GM19463 (cell line): ENCODE measurements at regions not wholly inside any gene's neighbourhood (a gene's known extent, or its start where the extent isn't known, plus 50 kb on each side); places are given as distances from the start of the nearest gene placed in this dataset.

Experiments
- ATAC-seq: cut with Tn5 transposase; IDR thresholded peaks from one replicate; pipeline ENCODE4 v1.9.1; 2021; ENCODE audit warnings: mild to moderate bottlenecking, moderate library complexity; ENCODE audit not compliant: unreplicated experiment

DNA sequence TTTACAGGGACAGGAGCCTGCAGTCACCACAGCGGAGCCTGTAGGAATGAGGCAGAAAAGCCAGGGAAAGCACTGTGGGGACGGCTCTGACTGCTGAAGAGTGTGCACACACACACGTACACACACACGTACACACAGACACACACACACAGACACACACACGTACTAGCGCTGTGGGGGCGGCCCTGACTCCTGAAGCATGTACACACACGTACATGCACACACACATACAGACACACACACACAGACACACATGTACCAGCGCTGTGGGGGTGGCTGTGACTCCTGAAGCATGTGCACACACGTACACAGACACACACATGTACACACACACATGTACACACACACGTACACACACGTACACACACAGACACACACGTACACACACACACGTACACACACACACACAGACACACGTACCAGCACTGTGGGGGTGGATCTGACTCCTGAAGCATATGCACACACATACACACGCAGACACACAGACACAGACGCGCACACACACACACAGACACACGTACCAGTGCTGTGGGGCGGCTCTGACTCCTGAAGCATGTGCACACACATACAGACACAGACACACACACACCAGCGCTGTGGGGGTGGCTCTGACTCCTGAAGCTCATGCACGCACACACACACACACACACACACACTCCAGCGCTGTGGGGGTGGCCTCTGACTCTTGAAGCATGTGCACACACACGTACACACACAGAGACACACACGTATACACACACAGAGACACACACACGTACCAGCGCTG lies 127.3 kb downstream of the DLL1 start:
- ATAC-seq, result no peak

DNA sequence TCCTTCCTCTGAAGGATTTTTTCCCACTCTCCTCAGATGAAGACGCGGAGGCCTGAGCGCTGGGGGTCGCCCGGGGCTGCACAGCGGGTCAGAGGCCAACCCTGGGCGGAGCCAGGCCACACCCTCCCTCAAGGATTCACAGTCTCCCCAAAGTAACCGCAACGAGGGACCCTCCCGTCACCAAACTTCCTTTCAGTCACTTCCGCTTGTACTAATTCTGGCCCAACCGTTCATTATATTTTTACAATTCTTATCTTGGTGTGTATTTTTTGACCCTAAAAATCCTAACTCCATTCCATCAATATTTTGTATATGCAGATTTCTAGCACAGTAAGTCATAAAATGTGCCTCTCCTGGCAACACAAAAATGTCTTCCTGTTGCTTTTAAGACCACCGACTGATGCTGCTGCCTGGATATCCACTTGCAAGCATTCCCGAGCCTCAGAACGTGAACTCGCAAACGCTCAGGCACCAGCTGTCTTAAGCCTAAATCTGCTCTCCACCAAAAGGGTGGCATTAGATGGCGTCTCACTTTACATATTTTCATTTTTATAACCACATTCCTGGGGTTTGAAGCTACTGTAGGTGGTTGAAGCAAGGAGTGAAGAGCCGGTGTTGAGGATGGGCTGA lies 128.0 kb downstream of the DLL1 start:
- ATAC-seq, result no peak

DNA sequence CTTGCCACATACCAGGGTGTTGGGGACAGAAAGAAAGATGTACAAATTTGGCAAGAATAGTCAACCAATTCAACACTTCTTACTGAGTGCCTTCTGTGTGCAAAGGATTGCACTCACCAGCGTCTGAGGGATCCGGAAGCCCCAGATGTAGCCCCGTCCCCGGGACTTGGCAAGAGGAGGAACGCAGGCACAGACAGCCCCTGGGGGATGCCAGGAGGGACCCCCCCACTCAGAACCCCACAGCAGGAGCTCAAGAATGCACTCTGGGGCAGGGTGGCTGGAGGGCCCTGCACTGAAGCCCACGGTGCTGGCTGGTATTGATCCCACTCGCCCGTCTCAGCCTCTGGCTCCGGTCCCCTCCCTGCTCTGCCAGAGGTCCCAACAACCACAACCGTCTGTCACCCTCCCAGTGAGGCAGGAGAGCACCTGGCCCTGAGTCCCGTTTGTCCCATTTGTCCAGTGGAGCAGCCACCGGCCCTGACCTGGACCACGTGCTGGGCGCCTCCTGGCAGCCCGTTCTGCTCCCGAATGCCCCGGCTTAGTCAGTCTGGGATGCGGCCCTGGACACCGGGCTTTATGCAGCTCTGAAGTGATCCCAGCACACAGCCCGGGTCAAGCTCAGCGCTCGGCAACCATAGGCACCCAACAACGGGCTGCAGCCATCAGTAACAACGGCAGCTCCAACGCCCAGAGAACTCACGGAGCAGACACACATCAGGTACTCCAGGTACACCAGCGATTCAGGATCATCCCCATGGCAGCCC lies 128.7 kb downstream of the DLL1 start:
- ATAC-seq, result no peak

DNA sequence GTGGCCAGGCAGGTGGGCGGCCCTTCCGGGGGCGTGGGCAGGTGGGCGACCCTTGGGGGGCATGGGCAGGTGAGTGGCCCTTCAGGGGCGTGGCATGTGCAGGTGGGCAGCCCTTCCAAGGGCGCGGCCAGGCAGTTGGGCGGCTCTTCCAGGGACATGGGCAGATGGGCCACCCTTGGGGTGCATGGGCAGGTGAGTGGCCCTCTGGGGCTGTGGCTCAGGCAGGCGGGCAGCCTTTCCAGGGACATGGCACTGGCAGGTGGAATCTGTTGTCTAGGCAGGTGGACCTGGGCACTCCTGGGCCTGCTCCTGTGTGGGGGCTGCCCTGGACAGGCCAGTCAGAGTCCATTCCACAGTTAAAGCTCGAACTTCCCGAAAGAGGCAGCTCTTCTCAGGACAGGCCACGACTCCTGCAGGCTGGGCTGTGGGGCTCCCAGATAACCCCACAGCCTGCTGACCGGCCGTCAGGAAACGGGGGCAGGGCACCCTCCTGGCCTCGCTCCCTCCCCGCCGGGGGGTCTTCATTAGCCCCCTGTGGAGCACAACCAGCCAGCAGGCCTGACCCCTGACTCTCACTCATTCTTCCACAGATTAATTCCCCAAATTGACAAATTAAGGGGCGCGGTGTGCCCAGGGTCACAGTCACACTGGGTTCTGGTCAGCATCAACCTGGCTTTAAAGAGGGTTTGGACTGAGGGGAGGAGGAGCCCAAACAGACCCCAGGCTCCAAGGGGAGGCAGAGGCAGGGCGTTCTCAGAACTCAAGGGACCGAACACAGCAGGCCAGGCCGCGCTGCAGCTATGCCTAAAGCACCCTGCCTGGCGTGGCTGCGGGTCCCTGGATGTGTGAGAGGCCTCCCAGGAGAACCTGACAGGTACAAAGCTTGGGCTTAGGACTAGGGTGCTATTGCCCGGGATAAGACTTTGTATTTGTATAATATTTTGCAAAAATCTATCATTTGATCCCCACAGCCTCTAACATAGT lies 130.0 kb downstream of the DLL1 start:
- ATAC-seq, result no peak

DNA sequence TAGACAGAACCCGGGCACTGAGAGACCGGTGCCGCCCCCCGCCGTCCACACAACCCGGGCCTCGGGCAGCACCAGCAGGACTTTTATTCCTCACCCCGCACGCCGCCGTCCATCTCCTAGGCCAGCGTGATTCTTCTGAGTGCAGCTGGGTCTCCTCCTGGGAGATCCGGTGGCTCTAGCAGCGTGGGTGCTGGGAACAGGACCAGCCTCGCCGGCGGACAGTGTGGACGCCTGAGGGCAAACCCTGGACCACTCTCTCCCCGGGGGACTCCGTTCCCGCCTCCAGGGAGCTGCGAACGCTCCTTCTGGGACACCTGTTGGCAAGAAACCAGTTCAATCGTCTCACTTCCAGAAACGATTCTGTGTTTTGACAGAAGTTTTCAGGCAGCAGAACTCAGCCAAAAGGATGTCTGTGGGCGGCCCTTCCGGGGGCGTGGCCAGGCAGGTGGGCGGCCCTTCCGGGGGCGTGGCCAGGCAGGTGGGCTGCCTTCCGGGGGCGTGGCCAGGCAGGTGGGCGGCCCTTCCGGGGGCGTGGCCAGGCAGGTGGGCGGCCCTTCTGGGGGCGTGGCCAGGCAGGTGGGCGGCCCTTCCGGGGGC lies 130.7 kb downstream of the DLL1 start:
- no peak for ATAC-seq

DNA sequence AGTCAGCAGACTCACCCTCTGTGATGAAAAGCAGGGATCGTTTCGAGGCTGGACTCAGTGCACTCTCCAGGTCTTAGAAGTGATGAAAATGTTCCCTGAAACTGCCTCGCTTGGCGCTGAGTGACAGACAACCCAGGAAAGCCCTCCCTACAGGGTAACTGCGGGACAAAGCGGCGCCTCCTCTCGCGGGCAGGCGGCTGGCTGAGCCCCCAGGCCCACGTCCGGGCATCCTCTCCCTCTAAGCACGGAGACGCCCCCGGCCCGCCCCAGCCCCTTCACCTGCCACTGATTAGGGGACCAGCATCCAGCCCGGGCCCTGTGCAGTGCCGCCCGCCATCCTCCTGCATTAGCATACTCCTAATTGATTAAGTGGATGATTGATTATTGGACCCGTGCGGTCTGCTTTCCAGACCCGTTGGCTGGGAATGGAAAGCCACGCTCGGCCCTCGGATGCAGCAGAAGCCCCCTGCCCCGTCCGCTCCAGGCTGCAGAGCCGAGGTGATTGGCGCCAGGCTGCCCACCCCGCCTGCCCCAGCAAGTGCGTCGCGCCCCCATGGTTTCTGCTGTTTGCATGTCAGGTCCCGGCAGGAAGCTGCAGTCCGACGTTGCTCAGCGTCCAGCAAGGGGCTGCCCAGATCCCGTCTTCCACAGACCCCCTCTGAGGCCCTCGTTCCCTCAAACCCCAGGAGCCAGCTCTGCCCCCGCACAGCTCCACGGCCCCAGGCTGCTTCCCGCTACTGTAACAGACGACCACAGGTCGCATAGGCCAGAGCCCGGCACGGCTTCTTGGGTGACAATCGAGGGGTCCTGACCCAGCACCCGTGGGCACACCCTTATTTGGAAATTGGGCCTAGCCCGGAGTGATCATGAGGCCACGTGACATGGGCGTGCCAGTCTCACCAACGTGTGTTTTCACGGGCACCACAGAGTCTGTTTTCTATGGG lies 131.6 kb downstream of the DLL1 start:
- no peak for ATAC-seq

DNA sequence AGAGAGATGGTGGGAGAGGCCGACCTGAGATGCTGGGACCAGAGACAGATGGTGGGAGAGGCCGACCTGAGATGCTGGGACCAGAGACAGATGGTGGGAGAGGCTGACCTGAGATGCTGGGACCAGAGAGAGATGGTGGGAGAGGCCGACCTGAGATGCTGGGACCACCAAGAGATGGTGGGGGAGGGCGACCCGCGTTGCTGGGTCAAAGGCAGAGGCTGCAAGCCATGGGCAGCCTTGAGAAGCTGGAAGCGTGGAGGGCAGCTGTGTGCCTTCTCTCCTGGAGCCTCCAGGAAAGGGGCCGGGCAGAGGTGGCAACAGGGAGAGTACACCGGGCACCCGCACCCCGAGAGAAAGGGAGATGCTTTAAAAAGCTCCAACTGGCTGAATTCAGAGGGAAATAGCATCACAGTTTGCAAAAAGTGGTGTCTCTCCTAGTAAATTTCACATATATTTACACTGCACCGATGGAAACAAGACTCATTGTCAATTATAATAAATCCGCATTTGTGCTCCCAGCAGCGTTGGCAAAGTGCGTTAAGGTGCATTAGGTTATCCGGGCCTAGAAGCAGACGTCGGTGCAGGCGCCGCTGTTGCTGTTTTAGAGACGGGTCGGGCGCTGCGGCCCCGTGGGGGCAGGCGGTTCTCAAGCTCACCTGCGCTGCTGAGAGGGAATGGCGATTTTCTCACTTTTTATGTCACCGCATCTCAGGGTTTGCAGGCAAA lies 132.4 kb downstream of the DLL1 start:
- no peak for ATAC-seq

DNA sequence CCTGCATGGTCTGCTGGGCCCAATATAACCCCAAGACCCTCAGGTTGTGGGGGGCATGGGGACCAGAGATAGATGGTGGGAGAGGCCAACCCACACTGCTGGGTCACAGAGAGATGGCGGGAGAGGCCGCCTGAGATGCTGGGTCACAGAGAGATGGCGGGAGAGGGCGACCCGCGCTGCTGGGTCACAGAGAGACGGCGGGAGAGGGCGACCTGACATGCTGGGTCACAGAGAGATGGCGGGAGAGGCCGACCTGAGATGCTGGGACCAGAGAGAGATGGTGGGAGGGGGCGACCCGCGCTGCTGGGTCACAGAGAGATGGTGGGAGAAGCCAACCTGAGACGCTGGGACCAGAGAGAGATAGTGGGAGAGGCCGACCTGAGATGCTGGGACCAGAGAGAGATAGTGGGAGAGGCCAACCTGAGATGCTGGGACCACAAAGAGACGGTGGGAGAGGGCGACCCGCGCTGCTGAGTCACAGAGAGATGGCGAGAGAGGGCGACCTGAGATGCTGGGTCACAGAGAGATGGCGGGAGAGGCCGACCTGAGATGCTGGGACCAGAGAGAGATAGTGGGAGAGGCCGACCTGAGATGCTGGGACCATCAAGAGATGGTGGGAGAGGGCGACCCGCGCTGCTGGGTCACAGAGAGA lies 133.2 kb downstream of the DLL1 start:
- no peak for ATAC-seq

DNA sequence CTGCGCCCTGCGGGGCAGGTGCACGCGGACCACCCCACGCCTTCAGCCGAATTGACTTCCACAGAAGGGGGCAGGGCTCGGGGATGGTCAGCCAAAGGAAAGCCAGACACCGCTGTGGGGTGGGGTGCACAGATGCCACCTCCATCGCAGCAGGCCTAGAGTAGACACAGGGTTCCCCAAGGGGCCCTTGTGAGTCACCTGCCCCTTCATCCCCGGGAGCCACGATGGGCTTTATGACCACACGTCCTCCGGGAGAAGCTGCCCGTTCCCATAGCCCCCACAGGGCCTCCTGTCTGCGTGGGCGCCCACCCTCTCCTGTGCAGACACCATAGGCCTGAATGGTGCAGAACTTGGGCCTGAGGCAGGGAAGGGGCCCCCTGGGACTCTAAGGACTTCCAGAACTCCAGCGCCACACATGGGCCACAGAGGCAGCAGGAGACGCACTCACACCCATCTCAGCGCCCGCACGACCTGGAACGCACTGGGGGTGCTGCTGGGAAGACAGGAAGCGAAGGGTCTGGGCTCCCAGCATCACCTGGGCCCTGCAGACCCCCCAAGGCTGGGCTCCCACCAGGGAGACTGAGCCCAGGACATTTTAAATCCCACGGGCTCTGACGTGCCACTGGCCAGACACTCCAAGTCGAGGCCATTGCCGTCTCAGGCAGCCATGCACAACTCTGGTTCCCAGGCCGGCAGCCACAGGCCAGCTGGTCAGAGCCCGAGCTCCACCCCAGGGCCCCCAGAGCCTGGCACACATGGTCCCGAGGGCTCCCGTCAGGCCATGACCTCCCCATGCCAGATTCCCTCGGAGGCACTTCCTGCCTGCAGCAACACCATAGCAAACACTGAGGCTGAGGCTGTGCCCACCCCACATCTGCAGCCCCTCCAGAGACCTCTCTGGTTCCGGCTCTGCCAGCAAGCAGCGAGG lies 134.2 kb downstream of the DLL1 start:
- ATAC-seq, result no peak

DNA sequence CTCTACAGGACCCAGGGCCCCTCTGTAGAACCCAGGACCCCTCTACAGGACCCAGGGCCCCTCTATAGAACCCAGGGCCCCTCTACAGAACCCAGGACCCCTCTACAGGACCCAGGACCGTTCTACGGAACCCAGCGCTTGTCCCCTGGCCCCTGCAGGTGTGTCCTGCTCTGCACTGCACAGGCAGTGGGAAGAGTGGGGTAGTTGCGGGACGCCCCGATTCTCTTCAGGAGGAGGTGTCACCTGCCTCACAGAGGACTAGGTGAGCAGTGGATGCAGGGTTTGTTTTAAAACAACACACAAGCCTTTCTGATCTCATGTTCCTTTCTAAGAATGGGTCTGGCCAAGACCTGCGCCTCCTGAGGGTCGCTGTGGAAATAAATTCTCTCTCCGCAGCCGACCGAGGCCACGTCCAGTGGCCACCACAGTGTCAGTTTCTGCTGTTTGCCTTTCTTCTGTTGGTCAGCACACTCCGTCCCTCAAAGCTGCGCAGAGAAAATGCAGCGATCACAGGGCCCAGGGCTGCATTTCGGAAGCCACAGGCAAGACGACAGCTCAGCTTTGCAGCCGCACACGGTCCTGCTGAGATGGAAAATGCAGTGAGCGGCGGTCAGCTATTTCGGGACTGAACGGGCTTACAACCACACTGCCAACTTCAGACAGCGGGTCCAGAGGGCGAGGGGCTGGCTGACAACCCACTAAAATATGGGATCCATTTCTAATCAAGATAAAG lies 135.2 kb downstream of the DLL1 start:
- ATAC-seq, result no peak

DNA sequence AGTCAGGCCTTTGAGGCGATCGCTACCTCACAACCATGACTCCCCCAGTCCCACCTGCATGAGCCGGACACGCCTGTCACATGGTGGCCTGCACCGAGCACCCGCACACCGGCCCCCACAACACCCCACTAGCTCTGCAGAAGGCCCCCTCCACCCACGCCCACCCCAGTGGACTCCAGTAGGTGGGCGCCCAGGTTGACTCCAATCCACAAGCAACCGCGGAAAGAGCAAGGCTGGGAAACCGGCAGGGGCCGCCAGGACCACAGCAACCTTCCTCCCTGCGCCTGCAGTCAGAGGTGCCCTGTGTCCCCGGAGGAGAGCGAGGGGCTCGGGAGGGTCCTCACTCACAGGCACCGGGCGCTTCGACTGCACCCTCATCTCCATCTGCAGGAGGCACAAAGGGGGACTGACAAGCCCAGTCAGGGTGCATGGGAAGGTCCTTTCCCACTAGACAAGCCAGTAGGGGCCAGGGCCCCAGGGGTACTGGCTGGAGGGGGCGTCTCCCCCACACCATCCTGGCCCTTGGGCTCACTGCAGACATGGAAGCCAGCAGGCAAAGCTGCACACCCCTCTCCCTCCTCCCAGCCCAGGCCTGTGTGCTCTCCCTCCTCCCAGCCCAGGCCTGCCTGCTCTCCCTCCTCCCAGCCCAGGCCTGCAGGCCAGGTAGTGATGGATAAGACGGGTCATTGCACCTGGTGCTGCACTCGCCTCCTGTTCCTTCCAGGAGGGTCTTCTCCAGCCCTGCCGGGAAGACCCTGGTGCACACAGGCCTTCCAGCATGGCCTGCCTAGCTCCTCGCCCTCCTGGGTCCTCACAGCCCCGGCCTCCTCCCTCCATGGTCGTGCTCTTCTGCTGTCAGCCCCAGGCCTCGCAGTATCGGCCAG lies 137.2 kb downstream of the DLL1 start:
- no peak for ATAC-seq

DNA sequence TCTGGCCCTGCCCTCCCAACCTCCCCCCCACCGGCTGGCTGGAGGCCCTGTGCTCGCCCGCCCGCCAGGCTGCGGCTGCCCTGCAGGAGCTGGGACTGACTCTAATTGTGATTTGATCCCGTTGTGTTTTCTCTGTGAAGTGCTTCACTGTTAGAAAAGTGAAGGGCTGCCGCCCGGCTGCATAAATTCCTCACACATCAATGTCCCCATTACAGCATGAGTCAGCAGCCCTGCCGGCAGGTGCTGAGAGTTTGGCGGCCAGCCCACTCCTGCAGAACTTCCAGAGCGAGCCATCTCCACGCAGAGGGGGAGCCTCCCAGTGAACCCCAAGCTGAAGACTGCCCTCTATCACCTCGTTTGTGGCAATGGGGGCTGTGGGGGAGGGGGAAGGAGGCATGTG lies 137.9 kb downstream of the DLL1 start:
- ATAC-seq, result no peak

DNA sequence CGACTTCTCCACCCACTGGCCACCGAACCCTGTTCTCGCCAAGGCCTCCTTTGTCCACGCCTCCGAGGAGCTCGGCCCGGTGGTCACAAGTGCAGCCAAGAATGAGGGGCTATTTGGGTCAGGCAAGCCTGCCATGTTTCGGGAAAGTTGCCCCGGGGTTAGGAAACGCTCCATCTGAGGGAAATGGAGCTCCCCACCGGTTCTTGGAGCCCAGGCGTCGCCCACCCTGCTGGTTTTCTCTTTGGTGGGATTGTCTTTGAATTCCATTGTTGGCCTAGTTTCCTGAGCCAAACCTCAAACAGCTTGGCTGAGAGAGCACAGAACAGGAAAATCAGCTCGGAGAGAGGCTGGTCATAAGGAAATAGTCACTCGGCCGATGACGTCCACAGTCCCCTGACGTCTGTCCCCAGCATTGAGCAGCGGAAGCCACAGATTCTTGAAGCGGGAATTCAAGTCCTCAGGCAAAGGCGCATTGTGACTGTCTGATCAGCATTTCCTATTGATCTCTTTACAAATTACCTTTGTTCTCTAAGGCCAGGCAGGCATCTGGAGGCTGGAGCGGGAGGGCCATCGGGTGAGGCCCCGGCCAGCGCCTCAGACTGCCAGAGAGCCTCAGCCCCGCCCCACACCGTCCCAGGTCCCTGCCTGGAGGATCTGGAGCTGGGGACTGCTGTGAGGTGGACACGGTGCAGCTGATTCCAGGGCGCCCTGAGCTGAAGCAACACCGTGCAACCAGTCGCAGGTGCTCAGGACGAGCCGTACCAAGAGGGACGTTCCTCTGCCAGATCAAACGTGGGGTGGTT lies 138.6 kb downstream of the DLL1 start:
- no peak for ATAC-seq

DNA sequence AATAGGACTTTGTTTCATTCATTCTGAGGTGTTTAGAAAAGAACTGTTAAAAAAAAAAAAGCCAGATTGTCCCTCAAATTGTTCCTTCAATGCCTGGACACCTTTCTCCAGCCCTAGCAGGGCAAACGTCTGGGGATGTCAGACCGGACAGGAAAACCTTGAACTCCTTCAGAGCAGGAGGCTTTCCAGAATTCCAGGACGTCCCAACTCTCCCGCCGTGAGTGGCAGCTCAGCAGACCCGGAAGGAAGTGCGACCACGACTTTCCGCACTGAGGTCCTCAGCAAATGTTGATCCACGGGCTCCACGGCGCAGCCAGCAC lies 139.1 kb downstream of the DLL1 start:
- no peak for ATAC-seq

DNA sequence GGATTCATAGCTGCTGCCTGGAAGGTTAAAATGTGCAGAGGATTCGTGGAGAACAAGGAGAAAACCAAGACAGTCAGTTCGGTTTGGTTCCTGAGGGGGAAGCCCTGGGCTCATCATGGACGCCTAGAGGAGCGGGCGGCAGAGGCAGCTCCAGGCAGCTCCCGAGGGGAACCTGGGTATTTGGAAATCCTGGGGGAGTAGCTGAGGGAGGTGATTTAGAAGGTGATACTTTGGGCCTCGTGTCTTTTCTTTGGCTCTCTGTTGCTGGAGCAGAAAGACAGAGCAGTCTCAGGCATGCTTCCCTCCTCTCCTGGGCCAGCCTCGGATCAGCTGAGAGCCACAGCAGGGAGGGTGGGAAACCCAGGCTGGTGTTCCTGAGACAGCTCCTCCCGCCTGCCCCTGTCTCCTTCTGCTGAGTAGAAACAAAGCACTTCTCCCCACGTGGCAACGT lies 139.5 kb downstream of the DLL1 start:
- ATAC-seq, result no peak
